Upper lobe of left lung (tissue), 6 donors: ENCODE measurements at regions not wholly inside any gene's neighbourhood (a gene's known extent, or its start where the extent isn't known, plus 50 kb on each side); places are given as distances from the start of the nearest gene placed in this dataset.

Source experiments
- ATAC-seq, 2 donors: fragments of 200-7000 bp; cut with Tn5 transposase; one replicate each; pipeline ENCODE4 v1.9.1; 2022; ENCODE audit warnings: mild to moderate bottlenecking in 2 of 2, moderate library complexity in 2 of 2; ENCODE audit not compliant: low FRiP score in 2 of 2
- DNase-seq, 2 donors: peaks; one replicate each; pipeline ENCODE4 v3.0.0-alpha.2; 2019 to 2020
- H3K27ac ChIP-seq, 4 donors: fragments of 200-600 bp; sonication (generic); one replicate each; pipeline ENCODE4 v1.5.1; 2016 to 2019
- H3K27me3 ChIP-seq, 4 donors: fragments of 200-600 bp; sonication (generic); one replicate each; pipeline ENCODE4 v1.5.1; 2017 to 2019
- H3K36me3 ChIP-seq, 4 donors: fragments of 200-600 bp; sonication (generic); one replicate each; pipeline ENCODE4 v1.5.1; 2016 to 2019
- H3K4me1 ChIP-seq, 4 donors: fragments of 200-600 bp; sonication (generic); one replicate each; pipeline ENCODE4 v1.5.1; 2018 to 2019
- H3K4me3 ChIP-seq, 4 donors: fragments of 200-600 bp; sonication (generic); one replicate each; pipeline ENCODE4 v1.5.1; 2017 to 2019; ENCODE audit warnings: mild to moderate bottlenecking in 2 of 4, moderate library complexity in 1 of 4
- H3K9me3 ChIP-seq, 4 donors: fragments of 200-600 bp; sonication (generic); one replicate each; pipeline ENCODE4 v1.5.1; 2018 to 2019
- CTCF ChIP-seq, 6 experiments: fragments of 450-650 bp in 4 of 6; fragments of 200-600 bp in 2 of 6; sonication (generic) in 2 of 6; IDR thresholded peaks; one replicate each; pipeline ENCODE4 v1.5.1; 2016 to 2019; ENCODE audit warnings: antibody characterized with exemption in 6 of 6
- EP300 ChIP-seq, 4 donors: sonication (generic); formaldehyde crosslinking; IDR thresholded peaks; one replicate each; pipeline ENCODE4 v1.5.1; 2017; ENCODE audit warnings: antibody characterized with exemption in 4 of 4, control low read depth in 2 of 4
- POLR2A ChIP-seq, 4 donors: fragments of 450-650 bp; IDR thresholded peaks; one replicate each; pipeline ENCODE4 v1.5.1; 2016 to 2017; ENCODE audit warnings: antibody characterized with exemption in 4 of 4, mild to moderate bottlenecking in 2 of 4
- POLR2AphosphoS5 ChIP-seq, 2 donors: sonication (generic); formaldehyde crosslinking; IDR thresholded peaks; one replicate each; pipeline ENCODE4 v1.5.1; 2017; ENCODE audit warnings: antibody characterized with exemption in 2 of 2
- WGBS, 2 donors: methylation state at CpG; one replicate each; pipeline ENCODE4 v1.1.5; 2017 to 2018; 5-methylcytosine and 5-hydroxymethylcytosine counted together
- donor health status: DM: no; HTN: no; CAD: no; lungs with moderate emphysema.
- donor health status: DM: no; HTN: yes; CAD: no; lungs with severe emphysema.

- Histone ChIP-seq H3K36me3 (no peaks in the 10 kb centered on the region), H3K27me3 (no peaks in the 10 kb centered on the region)
Observed at GRCh38 chr6:84450018-84450417, 222.6 kb upstream of the CEP162 start.

GRCh38 chr6:84449220-84449619 is 221.8 kb upstream of the CEP162 start:
- DNase-seq: no peak
- no peak for ATAC-seq
- TF ChIP-seq POLR2AphosphoS5 (IDR thresholded peaks at IDR 0.05): no peak
- no peak for TF ChIP-seq POLR2A (IDR thresholded peaks at IDR 0.05)
- TF ChIP-seq EP300 (IDR thresholded peaks at IDR 0.05): no peak
- no peak for TF ChIP-seq CTCF (IDR thresholded peaks at IDR 0.05)
- no peak overlapping the region for H3K27ac ChIP-seq
- H3K36me3 ChIP-seq: no peaks in the 10 kb centered on the region
- WGBS, 2 donors: 61 to 65% methylated on average over 6 of the region's 6 CpGs
- H3K4me3 ChIP-seq: no peak overlapping the region
- H3K27me3 ChIP-seq: no peaks in the 10 kb centered on the region
- no peaks in the 10 kb centered on the region for H3K9me3 ChIP-seq
- H3K4me1 ChIP-seq: no peaks in the 10 kb centered on the region

More at GRCh38 chr6:84450018-84450417, 222.6 kb upstream of the CEP162 start:
- Histone ChIP-seq H3K4me3 (no peak overlapping the region), H3K4me1 (no peaks in the 10 kb centered on the region), H3K9me3 (no peaks in the 10 kb centered on the region), H3K27ac (no peak overlapping the region)
- DNase-seq (no peak), ATAC-seq (no peak)
- TF ChIP-seq CTCF (IDR thresholded peaks at IDR 0.05) (no peak), POLR2A (IDR thresholded peaks at IDR 0.05) (no peak), POLR2AphosphoS5 (IDR thresholded peaks at IDR 0.05) (no peak), EP300 (IDR thresholded peaks at IDR 0.05) (no peak)
- 63 to 71% methylated on average over 2 of the region's 2 CpGs for WGBS, 2 donors

- Histone ChIP-seq H3K4me3 (no peak overlapping the region), H3K4me1 (no peaks in the 10 kb centered on the region), H3K9me3 (no peaks in the 10 kb centered on the region), H3K36me3 (no peaks in the 10 kb centered on the region), H3K27ac (no peak overlapping the region), H3K27me3 (no peaks in the 10 kb centered on the region)
- no peak for DNase-seq
- ATAC-seq: no peak
- no peak for TF ChIP-seq POLR2AphosphoS5 (IDR thresholded peaks at IDR 0.05)
- TF ChIP-seq EP300 (IDR thresholded peaks at IDR 0.05): no peak
- 70 to 75% methylated on average over 2 of the region's 2 CpGs for WGBS, 2 donors
Observed at GRCh38 chr6:84448331-84448730, 220.9 kb upstream of the CEP162 start.

GRCh38 chr6:84447651-84448050 is 220.2 kb upstream of the CEP162 start:
- Histone ChIP-seq H3K4me3 (no peak overlapping the region), H3K4me1 (no peaks in the 10 kb centered on the region), H3K27me3 (no peaks in the 10 kb centered on the region), H3K36me3 (no peaks in the 10 kb centered on the region), H3K27ac (no peak overlapping the region), H3K9me3 (no peaks in the 10 kb centered on the region)
- TF ChIP-seq CTCF (IDR thresholded peaks at IDR 0.05) (no peak), EP300 (IDR thresholded peaks at IDR 0.05) (no peak), POLR2AphosphoS5 (IDR thresholded peaks at IDR 0.05) (no peak), POLR2A (IDR thresholded peaks at IDR 0.05) (no peak)
- WGBS, 2 donors: 77 to 78% methylated on average over 3 of the region's 3 CpGs
- no peak for DNase-seq
- ATAC-seq: no peak

GRCh38 chr6:84445068-84445467 is 217.6 kb upstream of the CEP162 start:
- no peak overlapping the region for H3K4me3 ChIP-seq
- DNase-seq (peak in 1 of 2 donors; percentile 22), ATAC-seq (no peak)
- H3K36me3 ChIP-seq: no peaks in the 10 kb centered on the region
- no peaks in the 10 kb centered on the region for H3K27me3 ChIP-seq
- no peaks in the 10 kb centered on the region for H3K4me1 ChIP-seq
- no peak for TF ChIP-seq POLR2A (IDR thresholded peaks at IDR 0.05)
- no peak for TF ChIP-seq CTCF (IDR thresholded peaks at IDR 0.05)
- no peak for TF ChIP-seq EP300 (IDR thresholded peaks at IDR 0.05)
- TF ChIP-seq POLR2AphosphoS5 (IDR thresholded peaks at IDR 0.05): no peak
- no peak overlapping the region for H3K27ac ChIP-seq
- no peaks in the 10 kb centered on the region for H3K9me3 ChIP-seq
